ENCODE measurements at regions not wholly inside any gene's neighbourhood (a gene's known extent, or its start where the extent isn't known, plus 50 kb on each side); places are given as distances from the start of the nearest gene placed in this dataset.

DNA sequence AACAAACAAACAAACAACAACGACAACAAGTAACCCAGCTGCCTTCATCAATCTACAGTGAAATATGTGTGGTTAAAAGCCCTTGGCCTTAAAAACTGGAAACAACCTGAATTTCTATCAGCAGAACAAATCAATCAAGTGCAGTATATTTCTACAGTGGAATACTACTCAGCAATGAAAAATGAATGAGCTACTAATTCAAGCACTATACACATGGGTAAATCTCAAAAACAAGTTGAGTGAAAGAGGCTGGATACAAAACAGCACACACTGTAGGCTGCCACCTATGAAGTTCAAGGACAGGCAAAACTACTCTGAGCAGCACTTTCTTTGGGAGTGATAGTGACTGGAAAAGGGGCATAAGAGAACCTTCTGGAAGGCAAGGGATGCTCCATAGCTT lies 395.5 kb upstream of the PROK2 start:
- TF ChIP-seq, protein P1, sequence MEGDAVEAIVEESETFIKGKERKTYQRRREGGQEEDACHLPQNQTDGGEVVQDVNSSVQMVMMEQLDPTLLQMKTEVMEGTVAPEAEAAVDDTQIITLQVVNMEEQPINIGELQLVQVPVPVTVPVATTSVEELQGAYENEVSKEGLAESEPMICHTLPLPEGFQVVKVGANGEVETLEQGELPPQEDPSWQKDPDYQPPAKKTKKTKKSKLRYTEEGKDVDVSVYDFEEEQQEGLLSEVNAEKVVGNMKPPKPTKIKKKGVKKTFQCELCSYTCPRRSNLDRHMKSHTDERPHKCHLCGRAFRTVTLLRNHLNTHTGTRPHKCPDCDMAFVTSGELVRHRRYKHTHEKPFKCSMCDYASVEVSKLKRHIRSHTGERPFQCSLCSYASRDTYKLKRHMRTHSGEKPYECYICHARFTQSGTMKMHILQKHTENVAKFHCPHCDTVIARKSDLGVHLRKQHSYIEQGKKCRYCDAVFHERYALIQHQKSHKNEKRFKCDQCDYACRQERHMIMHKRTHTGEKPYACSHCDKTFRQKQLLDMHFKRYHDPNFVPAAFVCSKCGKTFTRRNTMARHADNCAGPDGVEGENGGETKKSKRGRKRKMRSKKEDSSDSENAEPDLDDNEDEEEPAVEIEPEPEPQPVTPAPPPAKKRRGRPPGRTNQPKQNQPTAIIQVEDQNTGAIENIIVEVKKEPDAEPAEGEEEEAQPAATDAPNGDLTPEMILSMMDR (IDR thresholded peaks at IDR 0.05) = no peak
- TF ChIP-seq POLR2A (IDR thresholded peaks at IDR 0.05) = no peak

Measured in testis (tissue), 2 donors.